Body of pancreas (tissue), 4 donors: ENCODE measurements at regions not wholly inside any gene's neighbourhood (a gene's known extent, or its start where the extent isn't known, plus 50 kb on each side); places are given as distances from the start of the nearest gene placed in this dataset.
"Not testable (repeated sequence)": the region's sequence is repeated elsewhere in the genome, so short reads cannot be mapped to it uniquely, and the experiment has no call there.

Experiments
- ATAC-seq: fragments of 150-250 bp; one replicate; pipeline ENCODE4 v1.9.1; 2016
- DNase-seq, 4 donors: peaks; one replicate each; pipeline ENCODE4 v3.0.0-alpha.2; 2019
- H3K27ac ChIP-seq, 4 donors: fragments of 200-600 bp; sonication (generic); 1 replicate in 3 of 4; 2 replicates in 1 of 4; pipeline versions ENCODE4 v1.5.1 to v1.6.1; 2016 to 2019; ENCODE audit warnings: mild to moderate bottlenecking in 1 of 4, mixed read lengths in 1 of 4, moderate library complexity in 1 of 4
- H3K27me3 ChIP-seq, 2 donors: fragments of 200-600 bp; sonication (generic); one replicate each; pipeline ENCODE4 v1.6.0; 2016; ENCODE audit warnings: mild to moderate bottlenecking in 1 of 2
- H3K36me3 ChIP-seq, 2 donors: fragments of 200-600 bp; sonication (generic); replicated peaks in 1 of 2; 2 replicates each; pipeline ENCODE4 v1.5.1; 2016; ENCODE audit warnings: low read depth in 2 of 2; ENCODE audit not compliant: insufficient read depth in 1 of 2
- H3K4me1 ChIP-seq: fragments of 200-600 bp; sonication (generic); one replicate; pipeline ENCODE4 v1.6.0; 2016
- H3K4me3 ChIP-seq, 2 donors: fragments of 200-600 bp; sonication (generic); 1 replicate in 1 of 2; 2 replicates in 1 of 2; pipeline ENCODE4 v1.5.1; 2016 to 2019
- H3K9me3 ChIP-seq, 3 donors: fragments of 200-600 bp; sonication (generic); 1 replicate in 2 of 3; 2 replicates in 1 of 3; pipeline ENCODE4 v1.5.1; 2016
- POLR2A ChIP-seq, 3 donors: fragments of 450-650 bp; IDR thresholded peaks; one replicate each; pipeline ENCODE4 v1.6.1; 2016; ENCODE audit warnings: antibody characterized with exemption in 3 of 3, mild to moderate bottlenecking in 2 of 3
- WGBS, 2 donors: methylation state at CpG; one replicate each; pipeline ENCODE4 v1.1.5; 2017; 5-methylcytosine and 5-hydroxymethylcytosine counted together
- intact Hi-C: fragments of 100-400 bp; cut with DNase I; formaldehyde crosslinking; loops from one replicate; pipeline ENCODE4 v1.15.1; 2023
- TF ChIP-seq, protein P1 (sequence below), 7 experiments: fragments of 450-650 bp in 4 of 7; fragments of 200-600 bp in 3 of 7; sonication (generic) in 3 of 7; IDR thresholded peaks; one replicate each; pipeline ENCODE4 v1.5.1; 2016 to 2019; ENCODE audit warnings: antibody characterized with exemption in 7 of 7

DNA sequence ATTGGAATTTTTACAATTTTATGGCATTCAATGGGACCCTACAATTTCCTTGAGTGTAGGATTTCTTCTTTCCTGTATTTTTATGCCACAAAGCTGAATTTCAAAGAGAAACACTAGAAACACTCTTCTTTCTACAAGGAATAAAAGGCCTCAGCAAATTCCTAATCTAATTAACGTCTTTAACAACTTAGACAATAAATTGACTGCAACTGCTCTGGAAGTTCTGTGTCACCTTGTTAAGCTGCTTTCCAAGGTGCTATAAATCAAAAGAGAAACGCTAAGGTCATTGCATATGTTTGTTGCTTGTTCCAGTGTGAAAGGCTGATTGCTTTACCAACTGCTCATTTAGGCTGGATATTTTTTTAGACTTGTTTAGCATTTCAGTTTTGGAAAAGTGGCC, 182.2 kb downstream of the POLR1F start:
- Histone ChIP-seq H3K27me3 (no peaks in the 10 kb centered on the region), H3K27ac (no peak overlapping the region), H3K4me1 (no peaks in the 10 kb centered on the region), H3K9me3 (no peaks in the 10 kb centered on the region), H3K36me3 (no peaks in the 10 kb centered on the region), H3K4me3 (no peak overlapping the region)
- no peak for ATAC-seq
- WGBS, 2 donors: 10 to 11% methylated on average over 2 of the region's 2 CpGs
- intact Hi-C loops: no loop called here
- TF ChIP-seq, protein P1, sequence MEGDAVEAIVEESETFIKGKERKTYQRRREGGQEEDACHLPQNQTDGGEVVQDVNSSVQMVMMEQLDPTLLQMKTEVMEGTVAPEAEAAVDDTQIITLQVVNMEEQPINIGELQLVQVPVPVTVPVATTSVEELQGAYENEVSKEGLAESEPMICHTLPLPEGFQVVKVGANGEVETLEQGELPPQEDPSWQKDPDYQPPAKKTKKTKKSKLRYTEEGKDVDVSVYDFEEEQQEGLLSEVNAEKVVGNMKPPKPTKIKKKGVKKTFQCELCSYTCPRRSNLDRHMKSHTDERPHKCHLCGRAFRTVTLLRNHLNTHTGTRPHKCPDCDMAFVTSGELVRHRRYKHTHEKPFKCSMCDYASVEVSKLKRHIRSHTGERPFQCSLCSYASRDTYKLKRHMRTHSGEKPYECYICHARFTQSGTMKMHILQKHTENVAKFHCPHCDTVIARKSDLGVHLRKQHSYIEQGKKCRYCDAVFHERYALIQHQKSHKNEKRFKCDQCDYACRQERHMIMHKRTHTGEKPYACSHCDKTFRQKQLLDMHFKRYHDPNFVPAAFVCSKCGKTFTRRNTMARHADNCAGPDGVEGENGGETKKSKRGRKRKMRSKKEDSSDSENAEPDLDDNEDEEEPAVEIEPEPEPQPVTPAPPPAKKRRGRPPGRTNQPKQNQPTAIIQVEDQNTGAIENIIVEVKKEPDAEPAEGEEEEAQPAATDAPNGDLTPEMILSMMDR (IDR thresholded peaks at IDR 0.05): no peak
- no peak for TF ChIP-seq POLR2A (IDR thresholded peaks at IDR 0.05)
- DNase-seq: no peak

DNA sequence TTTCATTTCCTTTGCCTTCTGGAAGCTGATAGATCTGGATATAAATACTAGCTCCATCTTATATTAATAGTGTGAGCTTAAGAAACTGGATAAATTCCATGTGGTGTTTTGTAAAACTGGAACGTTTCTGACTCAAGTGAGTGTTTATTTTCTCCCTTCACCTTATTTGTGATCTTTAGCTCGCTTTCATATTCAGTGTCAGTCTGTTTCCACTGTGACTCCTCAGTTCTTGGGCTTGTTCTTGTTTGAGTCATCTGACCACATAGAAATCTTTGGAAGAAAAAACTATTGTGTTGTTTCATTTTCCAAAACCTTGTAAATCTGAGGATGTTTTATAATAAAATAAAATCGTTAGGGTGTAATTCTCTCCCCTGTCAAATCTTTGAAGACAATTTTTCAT, 186.4 kb downstream of the POLR1F start:
- Histone ChIP-seq H3K27ac (no peak overlapping the region), H3K4me1 (no peaks in the 10 kb centered on the region), H3K36me3 (no peaks in the 10 kb centered on the region), H3K4me3 (no peak overlapping the region), H3K9me3 (no peaks in the 10 kb centered on the region), H3K27me3 (no peaks in the 10 kb centered on the region)
- WGBS, 2 donors: 29 to 31% methylated on average over 3 of the region's 3 CpGs
- TF ChIP-seq POLR2A (IDR thresholded peaks at IDR 0.05): no peak
- TF ChIP-seq, protein P1 (IDR thresholded peaks at IDR 0.05): no peak
- intact Hi-C loops: no loop called here
- DNase-seq (no peak), ATAC-seq (no peak)

DNA sequence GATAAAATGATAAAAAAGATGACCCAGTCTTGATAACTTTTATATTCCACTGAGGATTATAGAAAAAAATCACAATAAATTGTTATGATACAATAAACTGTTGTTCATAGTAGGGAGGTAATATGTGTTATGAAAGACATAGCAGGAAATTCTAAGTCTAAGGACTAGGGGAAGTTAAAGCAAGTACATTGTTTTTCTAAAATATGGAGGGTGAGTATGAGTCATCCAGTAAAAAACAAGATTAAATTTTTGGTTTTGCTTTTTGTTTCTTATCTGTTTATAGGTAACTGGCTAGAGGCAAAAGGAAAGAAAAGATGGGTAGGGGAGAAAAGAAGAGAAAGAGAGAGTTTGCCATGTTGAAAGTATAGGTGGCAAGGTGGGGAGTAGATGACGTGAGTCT, 188.4 kb downstream of the POLR1F start:
- H3K27ac ChIP-seq: no peak overlapping the region
- no peaks in the 10 kb centered on the region for H3K36me3 ChIP-seq
- 35 to 47% methylated on average over 1 of the region's 1 CpG for whole genome bisulfite sequencing, 2 donors
- no peak overlapping the region for H3K4me3 ChIP-seq
- H3K4me1 ChIP-seq: no peaks in the 10 kb centered on the region
- DNase-seq (no peak), ATAC-seq (no peak)
- intact Hi-C loops: no loop called here
- TF ChIP-seq POLR2A (IDR thresholded peaks at IDR 0.05): no peak
- TF ChIP-seq, protein P1 (IDR thresholded peaks at IDR 0.05): no peak
- no peaks in the 10 kb centered on the region for H3K27me3 ChIP-seq
- H3K9me3 ChIP-seq: no peaks in the 10 kb centered on the region

DNA sequence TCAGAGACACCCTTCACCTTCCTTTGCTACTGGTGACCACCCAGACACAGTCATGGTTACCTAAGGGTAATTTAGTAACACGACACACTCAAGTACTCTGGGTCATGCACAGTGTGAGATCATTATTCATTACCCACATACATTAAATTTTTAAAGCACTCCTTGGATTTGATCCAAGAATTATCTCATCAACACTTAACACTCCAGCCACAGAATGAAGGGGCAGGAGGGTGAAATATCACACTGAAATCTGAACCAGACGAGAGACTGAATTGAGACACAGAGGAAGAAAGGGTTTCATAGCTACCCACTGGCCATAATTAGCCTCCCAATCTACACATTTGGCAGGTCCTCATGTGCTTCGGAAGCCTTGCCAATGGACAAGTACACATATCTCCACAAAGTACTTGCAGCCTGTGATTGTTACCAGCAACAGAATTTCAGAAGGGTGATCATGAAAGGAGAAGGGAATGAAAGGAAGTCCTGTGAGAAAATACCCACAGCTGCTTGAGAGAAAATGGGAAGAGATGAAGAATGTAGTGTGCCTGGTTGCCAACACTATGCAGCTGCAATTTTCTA, 189.3 kb downstream of the POLR1F start:
- Histone ChIP-seq H3K27ac (no peak overlapping the region), H3K27me3 (no peaks in the 10 kb centered on the region), H3K4me3 (no peak overlapping the region), H3K9me3 (no peaks in the 10 kb centered on the region), H3K4me1 (no peaks in the 10 kb centered on the region), H3K36me3 (no peaks in the 10 kb centered on the region)
- DNase-seq: no peak
- no peak for ATAC-seq
- intact Hi-C loops: no loop called here
- TF ChIP-seq, protein P1 (IDR thresholded peaks at IDR 0.05): no peak
- no peak for TF ChIP-seq POLR2A (IDR thresholded peaks at IDR 0.05)
- 39 to 47% methylated on average over 3 of the region's 3 CpGs for WGBS, 2 donors

DNA sequence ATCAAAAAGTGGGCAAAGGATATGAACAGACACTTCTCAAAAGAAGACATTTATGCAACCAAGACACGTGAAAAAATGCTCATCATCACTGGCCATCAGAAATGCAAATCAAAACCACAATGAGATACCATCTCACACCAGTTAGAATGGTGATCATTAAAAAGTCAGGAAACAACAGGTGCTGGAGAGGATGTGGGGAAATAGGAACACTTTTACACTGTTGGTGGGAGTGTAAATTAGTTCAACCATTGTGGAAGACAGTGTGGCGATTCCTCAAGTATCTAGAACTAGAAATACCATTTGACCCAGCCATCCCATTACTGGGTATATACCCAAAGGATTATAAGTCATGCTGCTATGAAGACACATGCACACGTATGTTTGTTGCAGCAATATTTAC, 191.3 kb downstream of the POLR1F start:
- H3K4me1 ChIP-seq, H3K27me3 ChIP-seq, H3K9me3 ChIP-seq, H3K4me3 ChIP-seq, H3K36me3 ChIP-seq, intact Hi-C loops, H3K27ac ChIP-seq, ATAC-seq, DNase-seq: not testable (repeated sequence)
- WGBS, 2 donors: 49 to 54% methylated on average over 3 of the region's 3 CpGs
